ENCODE measurements at regions not wholly inside any gene's neighbourhood (a gene's known extent, or its start where the extent isn't known, plus 50 kb on each side); places are given as distances from the start of the nearest gene placed in this dataset.

GRCh38 chr5:158465086-158465972 lies 606.4 kb upstream of the CLINT1 start:
- no peaks in the 10 kb centered on the region for H3K9me3 ChIP-seq (ENCODE audit: insufficient read depth, low read length)
- no peak overlapping the region for H3K4me3 ChIP-seq (ENCODE audit: insufficient read depth, low read length, poor library complexity, severe bottlenecking)
- no peak overlapping the region for H2AFZ ChIP-seq (ENCODE audit: low read depth, low read length, severe bottlenecking)
- no peaks in the 10 kb centered on the region for H3K27me3 ChIP-seq (ENCODE audit: low read length)
- no peaks in the 10 kb centered on the region for H4K20me1 ChIP-seq (ENCODE audit: low read depth, low read length)
- no peaks in the 10 kb centered on the region for H3K9me2 ChIP-seq (replicated peaks; ENCODE audit: insufficient read depth, low read length)
- no peaks in the 10 kb centered on the region for H3K36me3 ChIP-seq (ENCODE audit: low read length)
- no peaks in the 10 kb centered on the region for H3K79me2 ChIP-seq (ENCODE audit: insufficient read depth, low read length)
- H3K9ac ChIP-seq (ENCODE audit: low read length): no peak overlapping the region
- no peak for TF ChIP-seq EZH2phosphoT487 (conservative IDR thresholded peaks at IDR 0.05; ENCODE audit: low read length)
- TF ChIP-seq, protein P1, sequence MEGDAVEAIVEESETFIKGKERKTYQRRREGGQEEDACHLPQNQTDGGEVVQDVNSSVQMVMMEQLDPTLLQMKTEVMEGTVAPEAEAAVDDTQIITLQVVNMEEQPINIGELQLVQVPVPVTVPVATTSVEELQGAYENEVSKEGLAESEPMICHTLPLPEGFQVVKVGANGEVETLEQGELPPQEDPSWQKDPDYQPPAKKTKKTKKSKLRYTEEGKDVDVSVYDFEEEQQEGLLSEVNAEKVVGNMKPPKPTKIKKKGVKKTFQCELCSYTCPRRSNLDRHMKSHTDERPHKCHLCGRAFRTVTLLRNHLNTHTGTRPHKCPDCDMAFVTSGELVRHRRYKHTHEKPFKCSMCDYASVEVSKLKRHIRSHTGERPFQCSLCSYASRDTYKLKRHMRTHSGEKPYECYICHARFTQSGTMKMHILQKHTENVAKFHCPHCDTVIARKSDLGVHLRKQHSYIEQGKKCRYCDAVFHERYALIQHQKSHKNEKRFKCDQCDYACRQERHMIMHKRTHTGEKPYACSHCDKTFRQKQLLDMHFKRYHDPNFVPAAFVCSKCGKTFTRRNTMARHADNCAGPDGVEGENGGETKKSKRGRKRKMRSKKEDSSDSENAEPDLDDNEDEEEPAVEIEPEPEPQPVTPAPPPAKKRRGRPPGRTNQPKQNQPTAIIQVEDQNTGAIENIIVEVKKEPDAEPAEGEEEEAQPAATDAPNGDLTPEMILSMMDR (IDR thresholded peaks at IDR 0.05; ENCODE audit: insufficient read depth, low read length, poor library complexity, severe bottlenecking): no peak
- no peak overlapping the region for H3K4me2 ChIP-seq (ENCODE audit: low read depth, low read length, poor library complexity, severe bottlenecking)
- no peaks in the 10 kb centered on the region for H3F3A ChIP-seq (ENCODE audit: insufficient read depth)
- no peak overlapping the region for H3K27ac ChIP-seq (ENCODE audit: low read depth, low read length)

GRCh38 chr5:158464383-158464782 lies 605.4 kb upstream of the CLINT1 start:
- TF ChIP-seq EZH2phosphoT487 (conservative IDR thresholded peaks at IDR 0.05; ENCODE audit: low read length): no peak
- TF ChIP-seq, protein P1 (IDR thresholded peaks at IDR 0.05; ENCODE audit: insufficient read depth, low read length, poor library complexity, severe bottlenecking): no peak
- Histone ChIP-seq H3K27ac (ENCODE audit: low read depth, low read length) (no peak overlapping the region), H3K4me2 (ENCODE audit: low read depth, low read length, poor library complexity, severe bottlenecking) (no peak overlapping the region)

GRCh38 chr5:158463938-158464337 lies 605.0 kb upstream of the CLINT1 start:
- Histone ChIP-seq H3K27ac (ENCODE audit: low read depth, low read length) (no peak overlapping the region), H3K4me2 (ENCODE audit: low read depth, low read length, poor library complexity, severe bottlenecking) (no peak overlapping the region), H3K4me3 (ENCODE audit: insufficient read depth, low read length, poor library complexity, severe bottlenecking) (no peak overlapping the region), H3K36me3 (ENCODE audit: low read length) (no peaks in the 10 kb centered on the region), H3K79me2 (ENCODE audit: insufficient read depth, low read length) (no peaks in the 10 kb centered on the region), H3K27me3 (ENCODE audit: low read length) (no peaks in the 10 kb centered on the region), H2AFZ (ENCODE audit: low read depth, low read length, severe bottlenecking) (no peak overlapping the region), H4K20me1 (ENCODE audit: low read depth, low read length) (no peaks in the 10 kb centered on the region), H3K9me2 (replicated peaks; ENCODE audit: insufficient read depth, low read length) (no peaks in the 10 kb centered on the region), H3K9ac (ENCODE audit: low read length) (no peak overlapping the region), H3K9me3 (ENCODE audit: insufficient read depth, low read length) (no peaks in the 10 kb centered on the region), H3F3A (ENCODE audit: insufficient read depth) (no peaks in the 10 kb centered on the region)
- TF ChIP-seq, protein P1 (IDR thresholded peaks at IDR 0.05; ENCODE audit: insufficient read depth, low read length, poor library complexity, severe bottlenecking): no peak
- TF ChIP-seq EZH2phosphoT487 (conservative IDR thresholded peaks at IDR 0.05; ENCODE audit: low read length): no peak

More at GRCh38 chr5:158464383-158464782, 605.4 kb upstream of the CLINT1 start:
- no peak overlapping the region for H2AFZ ChIP-seq (ENCODE audit: low read depth, low read length, severe bottlenecking)
- H3K79me2 ChIP-seq (ENCODE audit: insufficient read depth, low read length): no peaks in the 10 kb centered on the region
- H3K36me3 ChIP-seq (ENCODE audit: low read length): no peaks in the 10 kb centered on the region
- H3K4me3 ChIP-seq (ENCODE audit: insufficient read depth, low read length, poor library complexity, severe bottlenecking): no peak overlapping the region
- H3K27me3 ChIP-seq (ENCODE audit: low read length): no peaks in the 10 kb centered on the region
- H3K9me2 ChIP-seq (replicated peaks; ENCODE audit: insufficient read depth, low read length): no peaks in the 10 kb centered on the region
- no peaks in the 10 kb centered on the region for H3K9me3 ChIP-seq (ENCODE audit: insufficient read depth, low read length)
- H3K9ac ChIP-seq (ENCODE audit: low read length): no peak overlapping the region
- no peaks in the 10 kb centered on the region for H4K20me1 ChIP-seq (ENCODE audit: low read depth, low read length)
- no peaks in the 10 kb centered on the region for H3F3A ChIP-seq (ENCODE audit: insufficient read depth)

Data from SU-DHL-6 (cell line).